HuH-7.5 (cell line): ENCODE measurements at regions not wholly inside any gene's neighbourhood (a gene's known extent, or its start where the extent isn't known, plus 50 kb on each side); places are given as distances from the start of the nearest gene placed in this dataset.

Experiments used
- DNase-seq: peaks from one replicate; pipeline ENCODE4 v3.0.0; 2011; ENCODE audit warnings: low spot score

- DNase-seq: no peak
Measured at GRCh38 chr4:128528793-128529553, 241.4 kb upstream of the PGRMC2 start.

- no peak for DNase-seq
Measured at GRCh38 chr4:128527946-128528576, 240.4 kb upstream of the PGRMC2 start.

GRCh38 chr4:128527351-128527750 is 239.7 kb upstream of the PGRMC2 start:
- no peak for DNase-seq

GRCh38 chr4:128525992-128526630 is 238.5 kb upstream of the PGRMC2 start:
- DNase-seq: no peak

GRCh38 chr4:128525387-128525786 is 237.8 kb upstream of the PGRMC2 start:
- DNase-seq: no peak

GRCh38 chr4:128524311-128524710 is 236.7 kb upstream of the PGRMC2 start:
- DNase-seq: no peak

- no peak for DNase-seq
Measured at GRCh38 chr4:128521648-128522111, 234.1 kb upstream of the PGRMC2 start.

- DNase-seq: no peak
Measured at GRCh38 chr4:128521156-128521555, 233.5 kb upstream of the PGRMC2 start.

GRCh38 chr4:128519163-128519830 is 231.7 kb upstream of the PGRMC2 start:
- DNase-seq: no peak

- no peak for DNase-seq
Measured at GRCh38 chr4:128517739-128518510, 230.3 kb upstream of the PGRMC2 start.

GRCh38 chr4:128517096-128517738 is 229.6 kb upstream of the PGRMC2 start:
- no peak for DNase-seq

- DNase-seq: no peak
Measured at GRCh38 chr4:128516301-128516969, 228.8 kb upstream of the PGRMC2 start.

- DNase-seq: no peak
Measured at GRCh38 chr4:128513664-128514484, 226.3 kb upstream of the PGRMC2 start.

- no peak for DNase-seq
Measured at GRCh38 chr4:128512767-128513322, 225.2 kb upstream of the PGRMC2 start.

- no peak for DNase-seq
Measured at GRCh38 chr4:128512161-128512560, 224.5 kb upstream of the PGRMC2 start.

- DNase-seq: no peak
Measured at GRCh38 chr4:128510850-128511249, 223.2 kb upstream of the PGRMC2 start.

GRCh38 chr4:128502818-128503527 is 215.4 kb upstream of the PGRMC2 start:
- DNase-seq: no peak

GRCh38 chr4:128501239-128501638 is 213.6 kb upstream of the PGRMC2 start:
- DNase-seq: no peak
